Prostate gland (tissue), 2 donors: ENCODE measurements at regions not wholly inside any gene's neighbourhood (a gene's known extent, or its start where the extent isn't known, plus 50 kb on each side); places are given as distances from the start of the nearest gene placed in this dataset.

Source experiments
- DNase-seq: peaks from one replicate; pipeline ENCODE4 v3.0.0-alpha.2; 2019; ENCODE audit warnings: low spot score
- H3K27ac ChIP-seq, 2 donors: fragments of 200-600 bp; sonication (generic); 2 replicates each; pipeline ENCODE4 v1.5.1; 2017 to 2019
- H3K27me3 ChIP-seq: fragments of 200-600 bp; sonication (generic); replicated peaks from 2 replicates; pipeline ENCODE4 v1.5.1; 2019; ENCODE audit not compliant: insufficient read depth
- H3K36me3 ChIP-seq, 2 donors: fragments of 200-600 bp; sonication (generic); 1 replicate in 1 of 2; 2 replicates in 1 of 2; pipeline versions ENCODE4 v1.5.1 to v1.8.1; 2017 to 2019
- H3K4me1 ChIP-seq: fragments of 200-600 bp; sonication (generic); replicated peaks from 2 replicates; pipeline ENCODE4 v1.5.1; 2019
- H3K4me3 ChIP-seq, 2 donors: fragments of 200-600 bp; sonication (generic); 2 replicates each; pipeline ENCODE4 v1.5.1; 2017 to 2019
- H3K9me3 ChIP-seq: fragments of 200-600 bp; sonication (generic); 2 replicates; pipeline ENCODE4 v1.5.1; 2017
- CTCF ChIP-seq, 4 experiments: fragments of 200-600 bp in 2 of 4; fragments of 450-650 bp in 2 of 4; sonication (generic) in 2 of 4; IDR thresholded peaks; 1 replicate in 3 of 4; 2 replicates in 1 of 4; pipeline ENCODE4 v1.5.1; 2016 to 2019; ENCODE audit warnings: antibody characterized with exemption in 4 of 4, mild to moderate bottlenecking in 2 of 4, moderate library complexity in 2 of 4
- POLR2A ChIP-seq: fragments of 450-650 bp; IDR thresholded peaks from one replicate; pipeline ENCODE4 v1.6.1; 2016; ENCODE audit warnings: antibody characterized with exemption, mild to moderate bottlenecking
- POLR2AphosphoS5 ChIP-seq: sonication (generic); formaldehyde crosslinking; IDR thresholded peaks from one replicate; pipeline ENCODE4 v1.6.1; 2017; ENCODE audit warnings: antibody characterized with exemption
- WGBS: methylation state at CpG from one replicate; pipeline ENCODE4 v1.1.5; 2018; 5-methylcytosine and 5-hydroxymethylcytosine counted together
- intact Hi-C: fragments of 100-400 bp; cut with DNase I; formaldehyde crosslinking; loops from one replicate; pipeline ENCODE4 v1.14.2; 2022

- H3K9me3 ChIP-seq: no peaks in the 10 kb centered on the region
- intact Hi-C loops: no loop called here
- no peaks in the 10 kb centered on the region for H3K27me3 ChIP-seq
- no peaks in the 10 kb centered on the region for H3K4me1 ChIP-seq
- no peak for DNase-seq
- no peak overlapping the region for H3K27ac ChIP-seq
- no peak overlapping the region for H3K4me3 ChIP-seq
- H3K36me3 ChIP-seq: no peaks in the 10 kb centered on the region
- no peak for TF ChIP-seq POLR2AphosphoS5
- no peak for TF ChIP-seq POLR2A
- no peak for TF ChIP-seq CTCF (IDR thresholded peaks at IDR 0.05)
- WGBS: 91% methylated on average over 2 of the region's 2 CpGs
Measured at GRCh38 chr17:17424552-17424951, 52.2 kb upstream of the MED9 start.

GRCh38 chr17:17425005-17425404 lies 51.8 kb upstream of the MED9 start:
- Histone ChIP-seq H3K27me3 (no peaks in the 10 kb centered on the region), H3K9me3 (no peaks in the 10 kb centered on the region), H3K27ac (no peak overlapping the region), H3K4me3 (no peak overlapping the region), H3K36me3 (no peaks in the 10 kb centered on the region), H3K4me1 (no peaks in the 10 kb centered on the region)
- 96% methylated on average over 7 of the region's 7 CpGs for WGBS
- no peak for DNase-seq
- TF ChIP-seq CTCF (IDR thresholded peaks at IDR 0.05): no peak
- no peak for TF ChIP-seq POLR2A
- no peak for TF ChIP-seq POLR2AphosphoS5
- intact Hi-C loops: no loop called here

- TF ChIP-seq CTCF (IDR thresholded peaks at IDR 0.05) (no peak), POLR2A (no peak), POLR2AphosphoS5 (no peak)
- Histone ChIP-seq H3K4me3 (no peak overlapping the region), H3K27me3 (no peaks in the 10 kb centered on the region), H3K9me3 (no peaks in the 10 kb centered on the region), H3K27ac (no peak overlapping the region), H3K36me3 (no peaks in the 10 kb centered on the region), H3K4me1 (no peaks in the 10 kb centered on the region)
- intact Hi-C loops: no loop called here
- 82% methylated on average over 4 of the region's 4 CpGs for WGBS
- no peak for DNase-seq
Measured at GRCh38 chr17:17425591-17425990, 51.2 kb upstream of the MED9 start.

GRCh38 chr17:17426184-17426583 lies 50.6 kb upstream of the MED9 start:
- no peaks in the 10 kb centered on the region for H3K27me3 ChIP-seq
- no peak for TF ChIP-seq POLR2AphosphoS5
- no peak for TF ChIP-seq POLR2A
- no peak for TF ChIP-seq CTCF (IDR thresholded peaks at IDR 0.05)
- no peaks in the 10 kb centered on the region for H3K36me3 ChIP-seq
- H3K4me3 ChIP-seq: no peak overlapping the region
- intact Hi-C loops: no loop called here
- DNase-seq: no peak
- no peak overlapping the region for H3K27ac ChIP-seq
- 92% methylated on average over 4 of the region's 4 CpGs for WGBS
- no peaks in the 10 kb centered on the region for H3K4me1 ChIP-seq
- H3K9me3 ChIP-seq: no peaks in the 10 kb centered on the region
